HCT116 (cell line): ENCODE measurements at regions not wholly inside any gene's neighbourhood (a gene's known extent, or its start where the extent isn't known, plus 50 kb on each side); places are given as distances from the start of the nearest gene placed in this dataset.

Experiments used
- ATAC-seq: fragments of 200-7000 bp; cut with Tn5 transposase; 2 replicates; pipeline ENCODE4 v1.9.1; 2020; ENCODE audit warnings: mild to moderate bottlenecking, moderate library complexity
- BruUV-seq: library from RNA; stranded (reverse); fragments of 400-500 nt; replicated peaks from 2 replicates; lab custom pipeline; 2021; lab: Mats Ljungman, UMichigan
- CTCF ChIA-PET: fragments of 300-600 bp; sonication (Branson Sonifier 250); formaldehyde crosslinking; loops from one replicate; lab custom pipeline; 2021; ENCODE audit warnings: antibody characterized with exemption; lab: Charles Lee
- POLR2A ChIA-PET: fragments of 300-600, 350-600 bp; sonication (Branson Sonifier 250); formaldehyde crosslinking; loops from one replicate; lab custom pipeline; 2021; ENCODE audit warnings: antibody characterized with exemption; lab: Charles Lee
- RAD21 ChIA-PET, 2 experiments: fragments of 300-600 bp; sonication (Branson Sonifier 250); formaldehyde crosslinking; loops; one replicate each; lab custom pipeline; 2023; ENCODE audit warnings: low total read pairs in 2 of 2; ENCODE audit not compliant: uncharacterized antibody in 2 of 2, unreplicated experiment in 2 of 2, low non-redundant PET in 1 of 2; lab: Charles Lee
- DNase-seq: peaks from one replicate; pipeline ENCODE4 v3.0.0-alpha.2; 2010; ENCODE audit warnings: low read depth, low spot score
- H2AFZ ChIP-seq: fragments of 200-600 bp; shearing (Covaris generic), sonication (generic); 2 replicates; pipeline ENCODE4 v1.6.1; 2017; ENCODE audit warnings: low read depth, mixed run types, mixed read lengths, antibody characterized with exemption, low read length; ENCODE audit not compliant: poor library complexity, severe bottlenecking
- H3K27ac ChIP-seq: 2 replicates; pipeline ENCODE4 v1.5.1; 2012; ENCODE audit warnings: low read depth, low read length
- H3K27me3 ChIP-seq: fragments of 200-600 bp; sonication (generic); 2 replicates; pipeline ENCODE4 v1.6.1; 2016; ENCODE audit warnings: mixed run types, low read length, mixed read lengths; ENCODE audit not compliant: insufficient read depth
- H3K36me3 ChIP-seq, 2 experiments: fragments of 200-500 bp in 1 of 2; fragments of 200-600 bp in 1 of 2; sonication (Bioruptor generic) in 1 of 2; sonication (generic) in 1 of 2; 2 replicates each; pipeline versions ENCODE4 v1.5.1 to v1.6.1; 2014 to 2016; ENCODE audit warnings: low read length in 2 of 2, inconsistent platforms in 1 of 2, mixed read lengths in 1 of 2, mixed run types in 1 of 2; ENCODE audit not compliant: insufficient read depth in 2 of 2, control insufficient read depth in 1 of 2
- H3K4me1 ChIP-seq, 2 experiments: fragments of 200-600 bp in 1 of 2; sonication (generic) in 1 of 2; 2 replicates each; pipeline versions ENCODE4 v1.5.1 to v1.6.1; 2012 to 2017; ENCODE audit warnings: low read length in 2 of 2, inconsistent platforms in 1 of 2, mild to moderate bottlenecking in 1 of 2, mixed read lengths in 1 of 2, mixed run types in 1 of 2, moderate library complexity in 1 of 2; ENCODE audit not compliant: insufficient read depth in 2 of 2, control insufficient read depth in 1 of 2
- H3K4me2 ChIP-seq: fragments of 200-600 bp; sonication (generic); 2 replicates; pipeline ENCODE4 v1.6.1; 2017; ENCODE audit warnings: mixed run types, low read length, mixed read lengths
- H3K4me3 ChIP-seq, 2 experiments: fragments of 200-600 bp in 1 of 2; sonication (generic) in 1 of 2; replicated peaks in 1 of 2; 2 replicates each; pipeline ENCODE4 v1.5.1; 2011 to 2016; ENCODE audit warnings: low read length in 2 of 2, control low read depth in 1 of 2, low read depth in 1 of 2, mild to moderate bottlenecking in 1 of 2, mixed read lengths in 1 of 2, mixed run types in 1 of 2
- H3K79me2 ChIP-seq: fragments of 200-600 bp; sonication (generic); 2 replicates; pipeline ENCODE4 v1.6.1; 2017; ENCODE audit warnings: mild to moderate bottlenecking, mixed run types, low read length, moderate library complexity, mixed read lengths; ENCODE audit not compliant: insufficient read depth
- H3K9ac ChIP-seq: fragments of 200-600 bp; sonication (generic); 2 replicates; pipeline ENCODE4 v1.6.1; 2016; ENCODE audit warnings: low read length, mixed read lengths
- H3K9me2 ChIP-seq: fragments of 200-600 bp; sonication (generic), shearing (Covaris generic); 2 replicates; pipeline ENCODE4 v1.6.1; 2017; ENCODE audit warnings: mixed run types, mild to moderate bottlenecking, moderate library complexity; ENCODE audit not compliant: insufficient read depth
- H3K9me3 ChIP-seq, 2 experiments: fragments of 200-500 bp in 1 of 2; fragments of 200-600 bp in 1 of 2; sonication (Bioruptor generic) in 1 of 2; sonication (generic) in 1 of 2; 2 replicates each; pipeline ENCODE4 v1.6.1; 2014 to 2017; ENCODE audit warnings: low read length in 2 of 2, mixed read lengths in 2 of 2, inconsistent platforms in 1 of 2, low read depth in 1 of 2, mild to moderate bottlenecking in 1 of 2, mixed run types in 1 of 2, moderate library complexity in 1 of 2; ENCODE audit not compliant: control insufficient read depth in 1 of 2, insufficient read depth in 1 of 2
- H4K20me1 ChIP-seq: fragments of 200-600 bp; sonication (generic), shearing (Covaris generic); 2 replicates; pipeline ENCODE4 v1.6.1; 2017; ENCODE audit warnings: mixed run types, mild to moderate bottlenecking, moderate library complexity; ENCODE audit not compliant: insufficient read depth
- CEBPB ChIP-seq: IDR thresholded peaks from 2 replicates; pipeline ENCODE4 v1.6.1; 2012; ENCODE audit warnings: low read depth
- CTCF ChIP-seq, 3 experiments: fragments of 200-600 bp in 1 of 3; sonication (generic) in 1 of 3; IDR thresholded peaks in 2 of 3; conservative IDR thresholded peaks in 1 of 3; 2 replicates each; pipeline ENCODE4 v1.5.1; 2012 to 2017; ENCODE audit warnings: low read depth in 2 of 3, low read length in 2 of 3, antibody characterized with exemption in 1 of 3, borderline replicate concordance in 1 of 3, control low read depth in 1 of 3, mild to moderate bottlenecking in 1 of 3, mixed read lengths in 1 of 3, mixed run types in 1 of 3, moderate library complexity in 1 of 3; ENCODE audit not compliant: insufficient read depth in 1 of 3
- EZH2 ChIP-seq: fragments of 200-600 bp; sonication (generic); IDR thresholded peaks from 2 replicates; pipeline ENCODE4 v1.6.1; 2017; ENCODE audit warnings: antibody characterized with exemption, mixed run types
- EZH2phosphoT487 ChIP-seq: fragments of 200-600 bp; IDR thresholded peaks from 2 replicates; pipeline ENCODE4 v1.6.1; 2018; ENCODE audit warnings: antibody characterized with exemption, borderline replicate concordance
- FOSL1 ChIP-seq: IDR thresholded peaks from 2 replicates; pipeline ENCODE4 v1.6.1; 2012; ENCODE audit warnings: low read depth
- POLR2AphosphoS5 ChIP-seq: IDR thresholded peaks from 2 replicates; pipeline ENCODE4 v1.6.1; 2011; ENCODE audit warnings: mild to moderate bottlenecking, low read depth, low read length, moderate library complexity
- SIN3A ChIP-seq: IDR thresholded peaks from 2 replicates; pipeline ENCODE4 v1.6.1; 2012; ENCODE audit warnings: low read depth
- YY1 ChIP-seq: IDR thresholded peaks from 2 replicates; pipeline ENCODE4 v1.6.1; 2011; ENCODE audit warnings: low read length, low read depth, moderate library complexity, mild to moderate bottlenecking; ENCODE audit not compliant: insufficient replicate concordance; ENCODE audit errors: extremely low read depth
- ZNF274 ChIP-seq: fragments of 200-500 bp; sonication (Bioruptor generic); IDR thresholded peaks from 2 replicates; pipeline ENCODE4 v1.6.1; 2014; ENCODE audit warnings: mild to moderate bottlenecking, low read depth, low read length, inconsistent platforms
- intact Hi-C: fragments of 100-400 bp; cut with micrococcal nuclease; formaldehyde crosslinking; loops from 2 replicates; pipeline ENCODE4 v1.10.0; 2022
- TF ChIP-seq, protein P1 (sequence below): IDR thresholded peaks from 2 replicates; pipeline ENCODE4 v1.6.1; 2012
- TF ChIP-seq, protein P2 (sequence below): IDR thresholded peaks from 2 replicates; pipeline ENCODE4 v1.6.1; 2012
- TF ChIP-seq, protein P3 (sequence below): IDR thresholded peaks from 2 replicates; pipeline ENCODE4 v1.6.1; 2012; ENCODE audit warnings: low read depth

DNA sequence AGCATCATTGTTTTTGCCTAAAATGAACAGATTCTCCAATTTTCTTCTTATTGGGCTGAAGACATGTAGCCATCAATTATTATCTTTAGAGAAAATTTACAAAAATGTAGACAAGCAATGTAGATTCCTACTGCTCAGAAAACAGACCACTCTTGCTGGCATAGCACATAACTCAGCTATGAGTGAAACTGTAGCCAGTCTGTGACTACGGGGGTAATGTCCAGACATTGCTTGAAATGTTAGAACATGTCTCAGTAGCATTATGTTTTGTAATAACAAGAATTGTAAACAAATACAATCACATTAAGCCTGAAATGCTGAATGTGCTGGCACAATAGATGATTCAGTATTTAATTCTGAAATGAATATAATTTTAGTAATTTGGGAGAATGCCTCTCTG lies 265.7 kb upstream of the KCNJ16 start:
- no peaks in the 10 kb centered on the region for H3K79me2 ChIP-seq
- no peak overlapping the region for H3K4me3 ChIP-seq
- H4K20me1 ChIP-seq, result no peaks in the 10 kb centered on the region
- BruUV-seq, result no TSS peak
- H2AFZ ChIP-seq, result no peak overlapping the region
- no peak overlapping the region for H3K9ac ChIP-seq
- ChIA-PET CTCF (no interaction called here), POLR2A (no interaction called here), RAD21 (no interaction called here)
- no peaks in the 10 kb centered on the region for H3K27me3 ChIP-seq
- peaks cover 11 to 12% of the 10 kb centered on the region in 2 experiments; a peak in 3 of 4 replicates for H3K9me3 ChIP-seq
- intact Hi-C loops, result no loop called here
- no peak overlapping the region for H3K27ac ChIP-seq
- no peaks in the 10 kb centered on the region for H3K9me2 ChIP-seq
- H3K4me2 ChIP-seq, result no peak overlapping the region
- DNase-seq (no peak), ATAC-seq (no peak)
- H3K36me3 ChIP-seq, result no peaks in the 10 kb centered on the region
- H3K4me1 ChIP-seq, result no peaks in the 10 kb centered on the region
- TF ChIP-seq POLR2AphosphoS5, result no peak
- no peak for TF ChIP-seq CEBPB
- no peak for TF ChIP-seq ZNF274
- no peak for TF ChIP-seq EZH2
- no peak for TF ChIP-seq EZH2phosphoT487
- TF ChIP-seq, protein P1, sequence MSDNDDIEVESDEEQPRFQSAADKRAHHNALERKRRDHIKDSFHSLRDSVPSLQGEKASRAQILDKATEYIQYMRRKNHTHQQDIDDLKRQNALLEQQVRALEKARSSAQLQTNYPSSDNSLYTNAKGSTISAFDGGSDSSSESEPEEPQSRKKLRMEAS, result no peak
- TF ChIP-seq FOSL1, result no peak
- TF ChIP-seq, protein P2, sequence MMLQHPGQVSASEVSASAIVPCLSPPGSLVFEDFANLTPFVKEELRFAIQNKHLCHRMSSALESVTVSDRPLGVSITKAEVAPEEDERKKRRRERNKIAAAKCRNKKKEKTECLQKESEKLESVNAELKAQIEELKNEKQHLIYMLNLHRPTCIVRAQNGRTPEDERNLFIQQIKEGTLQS, result no peak
- TF ChIP-seq, protein P3, sequence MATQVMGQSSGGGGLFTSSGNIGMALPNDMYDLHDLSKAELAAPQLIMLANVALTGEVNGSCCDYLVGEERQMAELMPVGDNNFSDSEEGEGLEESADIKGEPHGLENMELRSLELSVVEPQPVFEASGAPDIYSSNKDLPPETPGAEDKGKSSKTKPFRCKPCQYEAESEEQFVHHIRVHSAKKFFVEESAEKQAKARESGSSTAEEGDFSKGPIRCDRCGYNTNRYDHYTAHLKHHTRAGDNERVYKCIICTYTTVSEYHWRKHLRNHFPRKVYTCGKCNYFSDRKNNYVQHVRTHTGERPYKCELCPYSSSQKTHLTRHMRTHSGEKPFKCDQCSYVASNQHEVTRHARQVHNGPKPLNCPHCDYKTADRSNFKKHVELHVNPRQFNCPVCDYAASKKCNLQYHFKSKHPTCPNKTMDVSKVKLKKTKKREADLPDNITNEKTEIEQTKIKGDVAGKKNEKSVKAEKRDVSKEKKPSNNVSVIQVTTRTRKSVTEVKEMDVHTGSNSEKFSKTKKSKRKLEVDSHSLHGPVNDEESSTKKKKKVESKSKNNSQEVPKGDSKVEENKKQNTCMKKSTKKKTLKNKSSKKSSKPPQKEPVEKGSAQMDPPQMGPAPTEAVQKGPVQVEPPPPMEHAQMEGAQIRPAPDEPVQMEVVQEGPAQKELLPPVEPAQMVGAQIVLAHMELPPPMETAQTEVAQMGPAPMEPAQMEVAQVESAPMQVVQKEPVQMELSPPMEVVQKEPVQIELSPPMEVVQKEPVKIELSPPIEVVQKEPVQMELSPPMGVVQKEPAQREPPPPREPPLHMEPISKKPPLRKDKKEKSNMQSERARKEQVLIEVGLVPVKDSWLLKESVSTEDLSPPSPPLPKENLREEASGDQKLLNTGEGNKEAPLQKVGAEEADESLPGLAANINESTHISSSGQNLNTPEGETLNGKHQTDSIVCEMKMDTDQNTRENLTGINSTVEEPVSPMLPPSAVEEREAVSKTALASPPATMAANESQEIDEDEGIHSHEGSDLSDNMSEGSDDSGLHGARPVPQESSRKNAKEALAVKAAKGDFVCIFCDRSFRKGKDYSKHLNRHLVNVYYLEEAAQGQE, result no peak
- no peak for TF ChIP-seq SIN3A
- TF ChIP-seq YY1, result no peak
- TF ChIP-seq CTCF (IDR thresholded peaks at IDR 0.05 in 2 of 3, conservative IDR thresholded peaks at IDR 0.05 in 1 of 3; ENCODE audit: borderline replicate concordance in 1 of 3, insufficient read depth in 1 of 3, low read depth in 2 of 3, low read length in 2 of 3), result no peak
- TF ChIP-seq, all 23 proteins: peak for 0
